ENCODE measurements at regions not wholly inside any gene's neighbourhood (a gene's known extent, or its start where the extent isn't known, plus 50 kb on each side); places are given as distances from the start of the nearest gene placed in this dataset.
A peak's percentile ranks its signal among the peaks of the same experiment; 100 is the strongest.

- DNase-seq (ENCODE audit: low read depth in 4 of 4, low spot score in 2 of 4) = peak in 2 of 4 donors; percentile 53 to 61
Measured at GRCh38 chr10:108902619-108903285, 1020.6 kb downstream of the XPNPEP1 start.

GRCh38 chr10:108901781-108902618, 1021.3 kb downstream of the XPNPEP1 start:
- DNase-seq (ENCODE audit: low read depth in 4 of 4, low spot score in 2 of 4) = peak in 1 of 4 donors; percentile 28

GRCh38 chr10:108899670-108900069, 1023.6 kb downstream of the XPNPEP1 start:
- no peak for DNase-seq (ENCODE audit: low read depth in 4 of 4, low spot score in 2 of 4)

- no peak for DNase-seq (ENCODE audit: low read depth in 4 of 4, low spot score in 2 of 4)
Measured at GRCh38 chr10:108894402-108895301, 1028.7 kb downstream of the XPNPEP1 start.

GRCh38 chr10:108877095-108877561, 1046.2 kb downstream of the XPNPEP1 start:
- DNase-seq (ENCODE audit: low read depth in 4 of 4, low spot score in 2 of 4) = no peak

GRCh38 chr10:108872854-108873253, 1050.5 kb downstream of the XPNPEP1 start:
- no peak for DNase-seq (ENCODE audit: low read depth in 4 of 4, low spot score in 2 of 4)

- DNase-seq (ENCODE audit: low read depth in 4 of 4, low spot score in 2 of 4) = no peak
Measured at GRCh38 chr10:108868881-108869280, 1054.4 kb downstream of the XPNPEP1 start.

- no peak for DNase-seq (ENCODE audit: low read depth in 4 of 4, low spot score in 2 of 4)
Measured at GRCh38 chr10:108862676-108863350, 1060.5 kb downstream of the XPNPEP1 start.

- no peak for DNase-seq (ENCODE audit: low read depth in 4 of 4, low spot score in 2 of 4)
Measured at GRCh38 chr10:108861181-108861754, 1062.0 kb downstream of the XPNPEP1 start.

- DNase-seq (ENCODE audit: low read depth in 4 of 4, low spot score in 2 of 4) = no peak
Measured at GRCh38 chr10:108852211-108852610, 1071.1 kb downstream of the XPNPEP1 start.

- DNase-seq (ENCODE audit: low read depth in 4 of 4, low spot score in 2 of 4) = no peak
Measured at GRCh38 chr10:108850138-108850854, 1073.0 kb downstream of the XPNPEP1 start.

GRCh38 chr10:108849688-108850087, 1073.6 kb downstream of the XPNPEP1 start:
- DNase-seq (ENCODE audit: low read depth in 4 of 4, low spot score in 2 of 4) = no peak

GRCh38 chr10:108849186-108849585, 1074.1 kb downstream of the XPNPEP1 start:
- no peak for DNase-seq (ENCODE audit: low read depth in 4 of 4, low spot score in 2 of 4)

GRCh38 chr10:108848046-108848445, 1075.3 kb downstream of the XPNPEP1 start:
- DNase-seq (ENCODE audit: low read depth in 4 of 4, low spot score in 2 of 4) = no peak

- no peak for DNase-seq (ENCODE audit: low read depth in 4 of 4, low spot score in 2 of 4)
Measured at GRCh38 chr10:108840944-108841343, 1082.4 kb downstream of the XPNPEP1 start.

- DNase-seq (ENCODE audit: low read depth in 4 of 4, low spot score in 2 of 4) = no peak
Measured at GRCh38 chr10:108836362-108836761, 1086.9 kb downstream of the XPNPEP1 start.

- DNase-seq (ENCODE audit: low read depth in 4 of 4, low spot score in 2 of 4) = peak in 2 of 4 donors; percentile 13 to 17
Measured at GRCh38 chr10:108822026-108822425, 1101.3 kb downstream of the XPNPEP1 start.

GRCh38 chr10:108819302-108819701, 1104.0 kb downstream of the XPNPEP1 start:
- no peak for DNase-seq (ENCODE audit: low read depth in 4 of 4, low spot score in 2 of 4)

GRCh38 chr10:108817584-108817983, 1105.7 kb downstream of the XPNPEP1 start:
- DNase-seq (ENCODE audit: low read depth in 4 of 4, low spot score in 2 of 4) = no peak

All from left renal cortex interstitium (tissue), 4 donors.